Caco-2 (cell line): ENCODE measurements at regions not wholly inside any gene's neighbourhood (a gene's known extent, or its start where the extent isn't known, plus 50 kb on each side); places are given as distances from the start of the nearest gene placed in this dataset.

Experiments
- BruUV-seq: library from RNA; stranded (reverse); fragments of 400-500 nt; replicated peaks from 2 replicates; lab custom pipeline; 2021; lab: Mats Ljungman, UMichigan
- CTCF ChIA-PET: fragments of 300-600 bp; sonication (Branson Sonifier 250); formaldehyde crosslinking; loops from one replicate; lab custom pipeline; 2022; ENCODE audit warnings: antibody characterized with exemption; lab: Charles Lee
- POLR2A ChIA-PET: fragments of 300-600 bp; sonication (Branson Sonifier 250); formaldehyde crosslinking; loops from one replicate; lab custom pipeline; 2022; ENCODE audit warnings: antibody characterized with exemption; lab: Charles Lee
- DNase-seq, 2 experiments: peaks; one replicate each; pipeline versions ENCODE4 v3.0.0 to v3.0.0-alpha.2; 2020 to 2022
- H3K27me3 ChIP-seq: replicated peaks from 2 replicates; pipeline ENCODE4 v1.6.0; 2011; ENCODE audit warnings: low read length; ENCODE audit not compliant: control insufficient read depth, insufficient read depth
- H3K36me3 ChIP-seq: 2 replicates; pipeline ENCODE4 v1.5.1; 2011; ENCODE audit warnings: low read length; ENCODE audit not compliant: control insufficient read depth, insufficient read depth
- H3K4me1 ChIP-seq: fragments of 250-450 bp; sonication (Bioruptor Pico); 2 replicates; pipeline ENCODE4 v1.5.1; 2020; ENCODE audit warnings: mild to moderate bottlenecking
- H3K4me3 ChIP-seq: 2 replicates; pipeline ENCODE4 v1.5.1; 2011; ENCODE audit warnings: low read depth, mild to moderate bottlenecking, control low read depth, low read length
- H3K9me3 ChIP-seq: fragments of 250-450 bp; sonication (Bioruptor Pico); 2 replicates; pipeline ENCODE4 v1.5.1; 2020; ENCODE audit warnings: mild to moderate bottlenecking, moderate library complexity
- H3K27ac Mint-ChIP-seq: one replicate; pipeline ENCODE4 v1.8.0; 2022; ENCODE audit warnings: mixed read lengths; ENCODE audit not compliant: unreplicated experiment
- H3K27me3 Mint-ChIP-seq: one replicate; pipeline ENCODE4 v1.8.0; 2022; ENCODE audit warnings: mixed read lengths; ENCODE audit not compliant: insufficient read depth, unreplicated experiment
- H3K36me3 Mint-ChIP-seq: one replicate; pipeline ENCODE4 v1.8.0; 2022; ENCODE audit warnings: mild to moderate bottlenecking, mixed read lengths; ENCODE audit not compliant: insufficient read depth, unreplicated experiment
- H3K4me1 Mint-ChIP-seq: one replicate; pipeline ENCODE4 v1.8.0; 2022; ENCODE audit warnings: low read depth, mixed read lengths; ENCODE audit not compliant: unreplicated experiment
- H3K4me3 Mint-ChIP-seq: one replicate; pipeline ENCODE4 v1.8.0; 2022; ENCODE audit warnings: mild to moderate bottlenecking, moderate library complexity, mixed read lengths; ENCODE audit not compliant: unreplicated experiment
- H3K9me3 Mint-ChIP-seq: one replicate; pipeline ENCODE4 v1.8.0; 2022; ENCODE audit warnings: mixed read lengths; ENCODE audit not compliant: unreplicated experiment
- CTCF ChIP-seq, 2 experiments: fragments of 200-600 bp in 1 of 2; IDR thresholded peaks; 1 replicate in 1 of 2; 2 replicates in 1 of 2; pipeline versions ENCODE4 v1.5.1 to v1.8.0; 2011 to 2022; ENCODE audit warnings: antibody characterized with exemption in 1 of 2, control low read depth in 1 of 2, inconsistent platforms in 1 of 2, low read depth in 1 of 2, low read length in 1 of 2, mild to moderate bottlenecking in 1 of 2, moderate library complexity in 1 of 2; ENCODE audit not compliant: insufficient read depth in 1 of 2, severe bottlenecking in 1 of 2, unreplicated experiment in 1 of 2
- intact Hi-C: fragments of 100-400 bp; cut with micrococcal nuclease; formaldehyde crosslinking; loops from one replicate; pipeline ENCODE4 v1.10.0; 2022; ENCODE audit not compliant: unreplicated experiment

GRCh38 chr11:128282053-128282452 is 305.3 kb downstream of the ETS1 start:
- no peak for TF ChIP-seq CTCF (IDR thresholded peaks at IDR 0.05; ENCODE audit: insufficient read depth in 1 of 2, low read depth in 1 of 2, low read length in 1 of 2, severe bottlenecking in 1 of 2, unreplicated experiment in 1 of 2)
- H3K27me3 ChIP-seq: no peaks in the 10 kb centered on the region
- H3K4me3 ChIP-seq: no peak overlapping the region
- no peaks in the 10 kb centered on the region for H3K9me3 ChIP-seq
- Mint-ChIP-seq H3K4me3 (no peak overlapping the region), H3K27ac (no peak overlapping the region), H3K27me3 (peaks cover 20% of the 10 kb centered on the region), H3K36me3 (no peaks in the 10 kb centered on the region), H3K4me1 (no peaks in the 10 kb centered on the region), H3K9me3 (no peaks in the 10 kb centered on the region)
- no peaks in the 10 kb centered on the region for H3K36me3 ChIP-seq
- ChIA-PET CTCF (no interaction called here), POLR2A (no interaction called here)
- intact Hi-C loops: no loop called here
- no TSS peak for BruUV-seq
- H3K4me1 ChIP-seq: no peaks in the 10 kb centered on the region
- no peak for DNase-seq

DNA sequence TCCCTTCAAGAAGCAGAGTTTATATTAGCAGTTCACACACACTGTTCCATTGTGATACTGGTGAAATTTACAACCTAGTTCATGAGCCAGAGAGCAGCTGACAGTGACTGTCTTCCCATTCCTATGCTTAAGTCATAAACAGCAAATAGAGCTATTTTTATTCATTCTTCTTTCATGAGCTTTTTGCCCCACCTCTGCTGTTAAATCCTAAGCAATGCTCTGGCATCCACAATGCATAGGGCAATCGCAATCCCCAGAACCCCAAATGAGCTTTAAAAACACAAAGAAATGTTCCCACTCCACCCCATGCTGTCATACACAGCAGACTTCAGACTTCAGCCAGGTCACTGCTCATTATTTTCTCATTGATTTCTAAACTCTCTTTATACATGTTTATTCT is 307.5 kb downstream of the ETS1 start:
- Histone ChIP-seq H3K27me3 (no peaks in the 10 kb centered on the region), H3K4me3 (no peak overlapping the region), H3K36me3 (no peaks in the 10 kb centered on the region), H3K9me3 (no peaks in the 10 kb centered on the region), H3K4me1 (no peaks in the 10 kb centered on the region)
- Mint-ChIP-seq H3K27me3 (peaks cover 20% of the 10 kb centered on the region), H3K27ac (no peak overlapping the region), H3K9me3 (no peaks in the 10 kb centered on the region), H3K4me1 (no peaks in the 10 kb centered on the region), H3K4me3 (no peak overlapping the region), H3K36me3 (no peaks in the 10 kb centered on the region)
- intact Hi-C loops: no loop called here
- no peak for DNase-seq
- ChIA-PET CTCF (interaction anchor here (0.6 to 1.2 kb wide), 2 partner anchors 122 to 1177 kb away, joined by 3 read pairs; no protein-coding TSS in a partner anchor), POLR2A (no interaction called here)
- no peak for TF ChIP-seq CTCF (IDR thresholded peaks at IDR 0.05; ENCODE audit: insufficient read depth in 1 of 2, low read depth in 1 of 2, low read length in 1 of 2, severe bottlenecking in 1 of 2, unreplicated experiment in 1 of 2)
- BruUV-seq: no TSS peak

GRCh38 chr11:128273736-128274135 is 313.6 kb downstream of the ETS1 start:
- no peak for TF ChIP-seq CTCF (IDR thresholded peaks at IDR 0.05; ENCODE audit: insufficient read depth in 1 of 2, low read depth in 1 of 2, low read length in 1 of 2, severe bottlenecking in 1 of 2, unreplicated experiment in 1 of 2)
- no peak overlapping the region for H3K4me3 ChIP-seq
- Mint-ChIP-seq H3K4me3 (no peak overlapping the region), H3K36me3 (no peaks in the 10 kb centered on the region), H3K9me3 (no peaks in the 10 kb centered on the region), H3K4me1 (no peaks in the 10 kb centered on the region), H3K27ac (no peak overlapping the region), H3K27me3 (peaks cover 16% of the 10 kb centered on the region)
- DNase-seq: no peak
- no peaks in the 10 kb centered on the region for H3K36me3 ChIP-seq
- intact Hi-C loops: no loop called here
- no peaks in the 10 kb centered on the region for H3K9me3 ChIP-seq
- ChIA-PET POLR2A (no interaction called here), CTCF (no interaction called here)
- no peaks in the 10 kb centered on the region for H3K4me1 ChIP-seq
- H3K27me3 ChIP-seq: no peaks in the 10 kb centered on the region
- BruUV-seq: no TSS peak
